Tibial artery (tissue), 4 donors: ENCODE measurements at regions not wholly inside any gene's neighbourhood (a gene's known extent, or its start where the extent isn't known, plus 50 kb on each side); places are given as distances from the start of the nearest gene placed in this dataset.

Experiments used
- DNase-seq, 2 donors: peaks; one replicate each; pipeline ENCODE4 v3.0.0-alpha.2; 2019
- H3K27ac ChIP-seq, 2 donors: fragments of 200-600 bp; sonication (generic) in 1 of 2; 1 replicate in 1 of 2; 2 replicates in 1 of 2; pipeline ENCODE4 v1.5.1; 2018 to 2019; ENCODE audit warnings: mild to moderate bottlenecking in 1 of 2
- H3K27me3 ChIP-seq, 2 donors: fragments of 200-600 bp; sonication (generic) in 1 of 2; one replicate each; pipeline versions ENCODE4 v1.5.1 to v1.6.0; 2016 to 2019
- H3K36me3 ChIP-seq, 3 donors: fragments of 200-600 bp; sonication (generic) in 2 of 3; one replicate each; pipeline ENCODE4 v1.5.1; 2016 to 2019; ENCODE audit warnings: mild to moderate bottlenecking in 2 of 3
- H3K4me1 ChIP-seq, 4 donors: fragments of 200-600 bp; sonication (generic) in 2 of 4; 1 replicate in 3 of 4; 2 replicates in 1 of 4; pipeline ENCODE4 v1.5.1; 2016 to 2019
- H3K4me3 ChIP-seq, 2 donors: fragments of 200-600 bp; sonication (generic) in 1 of 2; 1 replicate in 1 of 2; 2 replicates in 1 of 2; pipeline ENCODE4 v1.5.1; 2018 to 2019; ENCODE audit warnings: mild to moderate bottlenecking in 2 of 2
- H3K9me3 ChIP-seq, 3 donors: fragments of 200-600 bp; sonication (generic) in 1 of 3; one replicate each; pipeline ENCODE4 v1.5.1; 2016 to 2019
- intact Hi-C: fragments of 100-400 bp; cut with DNase I; formaldehyde crosslinking; loops from one replicate; pipeline ENCODE4 v1.15.0; 2023; ENCODE audit warnings: low total_unique reads
- TF ChIP-seq, protein P1 (sequence below), 2 experiments: fragments of 200-600 bp in 1 of 2; fragments of 450-650 bp in 1 of 2; IDR thresholded peaks; one replicate each; pipeline ENCODE4 v1.5.1; 2017 to 2019; ENCODE audit warnings: antibody characterized with exemption in 2 of 2, mild to moderate bottlenecking in 1 of 2, moderate library complexity in 1 of 2

DNA sequence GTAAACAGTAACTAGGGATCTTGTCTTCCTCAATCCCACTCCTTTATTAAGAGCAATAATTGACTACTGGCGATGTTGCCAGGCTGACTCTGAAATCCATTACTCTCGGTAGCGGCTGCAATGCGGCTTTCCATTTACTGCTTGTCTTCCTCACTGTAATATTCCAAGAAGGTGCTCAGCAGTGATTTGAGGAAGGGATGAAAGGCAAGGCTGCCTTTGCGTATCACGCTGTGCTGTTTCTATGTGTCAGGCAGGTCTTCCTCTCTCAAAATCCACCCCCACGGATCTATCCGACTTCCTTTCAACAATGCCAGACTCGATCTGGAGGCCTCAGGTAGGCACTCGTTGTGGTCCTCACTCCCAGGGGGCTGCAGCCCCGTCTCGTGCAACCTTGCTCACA, 261.4 kb upstream of the CDH4 start:
- H3K4me3 ChIP-seq = no peak overlapping the region
- no peak for DNase-seq

DNA sequence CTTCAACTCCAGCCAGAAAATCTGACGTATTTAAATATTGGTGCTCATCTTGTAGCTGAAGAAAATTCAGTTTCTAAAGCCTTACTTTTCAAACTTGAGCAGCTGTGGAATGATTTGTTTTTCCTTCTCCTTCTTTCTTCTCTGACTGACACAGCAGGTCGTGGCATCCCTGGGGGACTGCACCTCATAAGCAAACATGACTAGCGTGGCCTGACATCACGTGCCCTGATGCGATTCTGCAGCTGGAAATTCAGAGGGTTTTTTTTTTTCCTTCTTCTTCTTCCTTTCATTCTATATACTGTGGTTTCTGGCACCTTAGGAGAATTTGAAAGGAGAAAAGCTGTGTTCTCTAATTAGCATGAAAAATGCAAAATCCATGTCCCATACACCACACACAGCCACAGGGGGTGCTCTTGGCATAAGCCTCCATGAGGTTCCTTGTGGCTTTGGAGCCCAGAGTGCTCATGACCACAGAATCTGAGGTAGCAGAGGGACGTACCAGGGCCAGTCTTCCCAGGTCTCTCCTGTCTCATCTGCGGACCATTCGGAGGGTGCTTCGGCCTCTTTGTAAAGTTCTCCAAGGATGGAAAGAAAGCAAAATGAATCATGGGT, 258.5 kb upstream of the CDH4 start:
- no peaks in the 10 kb centered on the region for H3K9me3 ChIP-seq
- TF ChIP-seq, protein P1, sequence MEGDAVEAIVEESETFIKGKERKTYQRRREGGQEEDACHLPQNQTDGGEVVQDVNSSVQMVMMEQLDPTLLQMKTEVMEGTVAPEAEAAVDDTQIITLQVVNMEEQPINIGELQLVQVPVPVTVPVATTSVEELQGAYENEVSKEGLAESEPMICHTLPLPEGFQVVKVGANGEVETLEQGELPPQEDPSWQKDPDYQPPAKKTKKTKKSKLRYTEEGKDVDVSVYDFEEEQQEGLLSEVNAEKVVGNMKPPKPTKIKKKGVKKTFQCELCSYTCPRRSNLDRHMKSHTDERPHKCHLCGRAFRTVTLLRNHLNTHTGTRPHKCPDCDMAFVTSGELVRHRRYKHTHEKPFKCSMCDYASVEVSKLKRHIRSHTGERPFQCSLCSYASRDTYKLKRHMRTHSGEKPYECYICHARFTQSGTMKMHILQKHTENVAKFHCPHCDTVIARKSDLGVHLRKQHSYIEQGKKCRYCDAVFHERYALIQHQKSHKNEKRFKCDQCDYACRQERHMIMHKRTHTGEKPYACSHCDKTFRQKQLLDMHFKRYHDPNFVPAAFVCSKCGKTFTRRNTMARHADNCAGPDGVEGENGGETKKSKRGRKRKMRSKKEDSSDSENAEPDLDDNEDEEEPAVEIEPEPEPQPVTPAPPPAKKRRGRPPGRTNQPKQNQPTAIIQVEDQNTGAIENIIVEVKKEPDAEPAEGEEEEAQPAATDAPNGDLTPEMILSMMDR (IDR thresholded peaks at IDR 0.05) = no peak
- no peaks in the 10 kb centered on the region for H3K4me1 ChIP-seq
- peaks cover 0 to 6% of the 10 kb centered on the region in 2 donors for H3K27me3 ChIP-seq
- intact Hi-C loops = no loop called here
- no peak overlapping the region for H3K4me3 ChIP-seq
- no peaks in the 10 kb centered on the region for H3K36me3 ChIP-seq
- DNase-seq = no peak
- no peak overlapping the region for H3K27ac ChIP-seq

More for the DNA sequence above, 261.4 kb upstream of the CDH4 start:
- intact Hi-C loops = no loop called here
- no peaks in the 10 kb centered on the region for H3K36me3 ChIP-seq
- H3K27ac ChIP-seq = no peak overlapping the region
- no peaks in the 10 kb centered on the region for H3K4me1 ChIP-seq
- peaks cover 0 to 6% of the 10 kb centered on the region in 2 donors for H3K27me3 ChIP-seq
- no peaks in the 10 kb centered on the region for H3K9me3 ChIP-seq
- TF ChIP-seq, protein P1 (IDR thresholded peaks at IDR 0.05) = no peak

DNA sequence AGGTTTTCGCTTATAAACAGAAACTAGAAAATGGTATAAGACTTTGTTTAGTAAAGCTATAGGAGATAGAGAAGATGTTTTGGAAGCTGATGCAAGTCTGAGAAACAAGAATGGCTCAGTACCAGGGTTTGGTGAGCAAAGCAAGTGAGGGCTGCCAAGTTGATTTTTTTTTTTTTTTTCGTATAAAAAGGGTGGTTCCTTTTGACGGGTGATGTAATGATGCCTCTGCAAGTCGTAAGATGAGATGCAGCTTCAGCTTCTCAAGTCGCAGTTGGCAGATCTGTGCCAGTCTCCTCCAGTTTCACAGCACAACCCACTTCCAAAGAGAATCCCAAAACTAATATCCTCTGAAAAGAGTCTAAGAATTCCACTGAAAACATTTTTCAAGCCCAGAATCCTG, 252.8 kb upstream of the CDH4 start:
- no peak for DNase-seq
- intact Hi-C loops = no loop called here
- Histone ChIP-seq H3K4me1 (no peaks in the 10 kb centered on the region), H3K27ac (no peak overlapping the region), H3K27me3 (peaks cover 0 to 6% of the 10 kb centered on the region in 2 donors), H3K36me3 (no peaks in the 10 kb centered on the region), H3K4me3 (no peak overlapping the region), H3K9me3 (no peaks in the 10 kb centered on the region)
- TF ChIP-seq, protein P1 (IDR thresholded peaks at IDR 0.05) = no peak

DNA sequence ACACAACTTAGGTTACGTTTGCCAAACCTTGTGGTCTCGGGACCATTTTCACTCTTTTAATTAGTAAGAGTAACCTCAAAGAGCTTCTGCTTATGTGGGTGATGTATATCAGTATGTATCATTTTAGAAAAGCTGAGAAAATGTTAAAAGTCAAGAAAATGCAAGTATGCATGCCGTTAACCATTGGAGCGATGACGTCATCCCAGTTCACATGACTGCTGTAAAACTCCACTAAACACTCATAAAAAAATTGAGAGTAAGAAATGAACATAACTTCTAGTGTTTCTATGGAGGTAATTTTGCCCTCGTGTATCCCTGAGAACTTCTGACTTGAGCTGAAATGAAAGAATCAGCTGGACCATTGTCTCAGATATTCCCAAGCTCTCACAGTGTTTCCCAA, 250.0 kb upstream of the CDH4 start:
- no peak overlapping the region for H3K27ac ChIP-seq
- intact Hi-C loops = no loop called here
- no peaks in the 10 kb centered on the region for H3K9me3 ChIP-seq
- TF ChIP-seq, protein P1 (IDR thresholded peaks at IDR 0.05) = no peak
- H3K27me3 ChIP-seq = no peaks in the 10 kb centered on the region
- no peak overlapping the region for H3K4me3 ChIP-seq
- H3K4me1 ChIP-seq = no peaks in the 10 kb centered on the region
- H3K36me3 ChIP-seq = no peaks in the 10 kb centered on the region
- no peak for DNase-seq

DNA sequence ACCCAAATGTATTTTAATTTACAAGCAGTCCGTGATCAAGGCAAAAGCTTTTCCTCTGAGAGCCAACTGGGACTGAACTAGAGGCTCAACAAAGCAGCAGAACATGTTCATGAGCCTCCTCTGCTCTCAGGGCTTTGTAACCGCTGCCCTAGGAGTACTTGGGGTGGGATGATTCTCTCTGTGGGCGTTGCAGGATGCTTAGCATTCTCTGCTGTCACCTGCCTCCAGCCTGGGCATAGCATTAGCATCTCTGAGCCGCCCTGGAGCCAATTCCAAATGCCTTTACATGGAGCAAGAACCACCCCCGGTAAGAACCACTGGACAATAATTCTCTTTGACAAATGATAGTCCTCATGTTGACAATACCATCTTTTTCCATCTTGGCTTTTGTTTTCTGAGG, 237.6 kb upstream of the CDH4 start:
- Histone ChIP-seq H3K27me3 (no peaks in the 10 kb centered on the region), H3K9me3 (no peaks in the 10 kb centered on the region), H3K4me3 (no peak overlapping the region), H3K36me3 (no peaks in the 10 kb centered on the region), H3K27ac (no peak overlapping the region), H3K4me1 (no peaks in the 10 kb centered on the region)
- no peak for DNase-seq
- TF ChIP-seq, protein P1 (IDR thresholded peaks at IDR 0.05) = no peak
- intact Hi-C loops = no loop called here

DNA sequence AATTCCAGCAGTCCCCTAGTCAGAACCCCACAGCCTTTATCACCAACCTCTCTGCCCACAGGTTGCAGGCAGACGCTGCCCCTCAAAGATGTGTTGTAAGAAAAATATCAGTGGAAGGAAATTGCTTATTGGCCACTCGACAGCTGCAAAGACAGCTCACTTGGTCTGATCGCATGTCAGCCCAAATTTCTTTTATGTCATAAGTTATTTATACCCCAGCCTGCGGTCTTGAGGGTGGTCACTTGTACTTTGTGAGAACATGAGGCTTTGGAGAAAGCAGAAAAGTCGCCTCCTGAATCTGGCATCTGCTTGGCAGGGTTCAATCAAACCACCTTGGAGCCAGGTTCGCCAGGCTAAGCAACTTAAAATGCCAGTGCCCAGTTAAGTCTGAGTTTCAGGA, 236.5 kb upstream of the CDH4 start:
- H3K36me3 ChIP-seq = no peaks in the 10 kb centered on the region
- intact Hi-C loops = no loop called here
- TF ChIP-seq, protein P1 (IDR thresholded peaks at IDR 0.05) = no peak
- H3K27me3 ChIP-seq = no peaks in the 10 kb centered on the region
- no peak for DNase-seq
- H3K27ac ChIP-seq = no peak overlapping the region
- no peaks in the 10 kb centered on the region for H3K9me3 ChIP-seq
- H3K4me3 ChIP-seq = no peak overlapping the region
- no peaks in the 10 kb centered on the region for H3K4me1 ChIP-seq
